Smooth muscle cell (in vitro differentiated cells): ENCODE measurements at regions not wholly inside any gene's neighbourhood (a gene's known extent, or its start where the extent isn't known, plus 50 kb on each side); places are given as distances from the start of the nearest gene placed in this dataset.

ENCODE experiments used
- DNase-seq: peaks from one replicate; lab custom pipeline; 2025; ENCODE audit not compliant: unreplicated experiment; lab: John Stamatoyannopoulos, UW
- H2AFZ ChIP-seq: fragments of 200-600 bp; sonication (generic); 2 replicates; pipeline ENCODE4 v1.6.0; 2016; ENCODE audit warnings: antibody characterized with exemption, low read depth, mild to moderate bottlenecking
- H3F3A ChIP-seq: fragments of 200-600 bp; sonication (generic); 2 replicates; pipeline ENCODE4 v1.6.0; 2017; ENCODE audit warnings: antibody characterized with exemption, low read depth
- H3K27ac ChIP-seq: fragments of 200-600 bp; sonication (generic); 2 replicates; pipeline ENCODE4 v1.5.1; 2016; ENCODE audit warnings: low read depth, mild to moderate bottlenecking
- H3K27me3 ChIP-seq: fragments of 200-600 bp; sonication (generic); 2 replicates; pipeline ENCODE4 v1.6.1; 2016; ENCODE audit warnings: low read depth, mild to moderate bottlenecking
- H3K36me3 ChIP-seq: fragments of 200-600 bp; sonication (generic); 2 replicates; pipeline ENCODE4 v1.5.1; 2016; ENCODE audit warnings: low read depth
- H3K4me1 ChIP-seq: fragments of 200-600 bp; sonication (generic); 2 replicates; pipeline ENCODE4 v1.5.1; 2016; ENCODE audit warnings: low read depth
- H3K4me2 ChIP-seq: fragments of 200-600 bp; sonication (generic); 2 replicates; pipeline ENCODE4 v1.6.0; 2016; ENCODE audit warnings: mild to moderate bottlenecking
- H3K4me3 ChIP-seq: fragments of 200-600 bp; sonication (generic); 2 replicates; pipeline ENCODE4 v1.5.1; 2016; ENCODE audit warnings: mild to moderate bottlenecking
- H3K79me2 ChIP-seq: fragments of 200-600 bp; sonication (generic); 2 replicates; pipeline ENCODE4 v1.6.0; 2016; ENCODE audit warnings: low read depth, mild to moderate bottlenecking
- H3K9ac ChIP-seq: fragments of 200-600 bp; sonication (generic); 2 replicates; pipeline ENCODE4 v1.6.0; 2016; ENCODE audit warnings: low read depth
- H3K9me3 ChIP-seq: fragments of 200-600 bp; sonication (generic); replicated peaks from 2 replicates; pipeline ENCODE4 v1.5.1; 2016; ENCODE audit warnings: low read depth
- H4K20me1 ChIP-seq: fragments of 200-600 bp; sonication (generic); 2 replicates; pipeline ENCODE4 v1.6.0; 2016; ENCODE audit warnings: low read depth
- CTCF ChIP-seq: fragments of 200-600 bp; sonication (generic); IDR thresholded peaks from 2 replicates; pipeline ENCODE4 v1.5.1; 2017; ENCODE audit warnings: borderline replicate concordance, mild to moderate bottlenecking, antibody characterized with exemption; ENCODE audit not compliant: insufficient read depth, poor library complexity, severe bottlenecking
- WGBS: methylation state at CpG from one replicate; pipeline ENCODE4 v1.1.7; 2016; ENCODE audit warnings: low lambda C conversion rate; 5-methylcytosine and 5-hydroxymethylcytosine counted together

- Histone ChIP-seq H3K9ac (no peak overlapping the region), H3K9me3 (no peaks in the 10 kb centered on the region), H3F3A (no peaks in the 10 kb centered on the region), H2AFZ (no peak overlapping the region), H4K20me1 (no peaks in the 10 kb centered on the region), H3K4me2 (no peak overlapping the region), H3K79me2 (no peaks in the 10 kb centered on the region), H3K27me3 (no peaks in the 10 kb centered on the region), H3K36me3 (no peaks in the 10 kb centered on the region), H3K4me1 (no peaks in the 10 kb centered on the region), H3K27ac (no peak overlapping the region), H3K4me3 (no peak overlapping the region)
- WGBS = 93% methylated on average over 35 of the region's 35 CpGs
- DNase-seq = no peak
- TF ChIP-seq CTCF = no peak
Observed at GRCh38 chr4:164188236-164188635, 565.7 kb upstream of the SMIM31 start.

GRCh38 chr4:164192844-164193243 is 561.1 kb upstream of the SMIM31 start:
- Histone ChIP-seq H2AFZ (no peak overlapping the region), H3K9ac (no peak overlapping the region), H3K4me2 (no peak overlapping the region), H3K27me3 (no peaks in the 10 kb centered on the region), H3F3A (no peaks in the 10 kb centered on the region), H3K4me1 (no peaks in the 10 kb centered on the region), H3K36me3 (no peaks in the 10 kb centered on the region), H3K9me3 (no peaks in the 10 kb centered on the region), H3K27ac (no peak overlapping the region), H3K4me3 (no peak overlapping the region), H3K79me2 (no peaks in the 10 kb centered on the region), H4K20me1 (no peaks in the 10 kb centered on the region)
- 91% methylated on average over 5 of the region's 5 CpGs for WGBS
- no peak for TF ChIP-seq CTCF
- no peak for DNase-seq

- no peak for DNase-seq
- TF ChIP-seq CTCF = no peak
- H3K36me3 ChIP-seq = no peaks in the 10 kb centered on the region
- no peak overlapping the region for H3K4me3 ChIP-seq
- no peaks in the 10 kb centered on the region for H3K27me3 ChIP-seq
- no peak overlapping the region for H3K9ac ChIP-seq
- H3F3A ChIP-seq = no peaks in the 10 kb centered on the region
- no peaks in the 10 kb centered on the region for H3K79me2 ChIP-seq
- H3K4me1 ChIP-seq = no peaks in the 10 kb centered on the region
- no peak overlapping the region for H3K4me2 ChIP-seq
- H4K20me1 ChIP-seq = no peaks in the 10 kb centered on the region
- H3K9me3 ChIP-seq = no peaks in the 10 kb centered on the region
- no peak overlapping the region for H2AFZ ChIP-seq
- no peak overlapping the region for H3K27ac ChIP-seq
Observed at GRCh38 chr4:164193676-164194075, 560.3 kb upstream of the SMIM31 start.

GRCh38 chr4:164197556-164197955 is 556.4 kb upstream of the SMIM31 start:
- no peaks in the 10 kb centered on the region for H3F3A ChIP-seq
- H2AFZ ChIP-seq = no peak overlapping the region
- H3K4me3 ChIP-seq = no peak overlapping the region
- H3K27me3 ChIP-seq = no peaks in the 10 kb centered on the region
- no peak for TF ChIP-seq CTCF
- no peaks in the 10 kb centered on the region for H3K79me2 ChIP-seq
- no peak for DNase-seq
- no peak overlapping the region for H3K9ac ChIP-seq
- H3K4me1 ChIP-seq = no peaks in the 10 kb centered on the region
- no peaks in the 10 kb centered on the region for H3K9me3 ChIP-seq
- H4K20me1 ChIP-seq = no peaks in the 10 kb centered on the region
- H3K4me2 ChIP-seq = no peak overlapping the region
- 94% methylated on average over 18 of the region's 18 CpGs for WGBS
- H3K27ac ChIP-seq = no peak overlapping the region
- H3K36me3 ChIP-seq = no peaks in the 10 kb centered on the region
